GM19455 (cell line): ENCODE measurements at regions not wholly inside any gene's neighbourhood (a gene's known extent, or its start where the extent isn't known, plus 50 kb on each side); places are given as distances from the start of the nearest gene placed in this dataset.
"Not testable (repeated sequence)": the region's sequence is repeated elsewhere in the genome, so short reads cannot be mapped to it uniquely, and the experiment has no call there.

ENCODE experiments used
- ATAC-seq: cut with Tn5 transposase; IDR thresholded peaks from one replicate; pipeline ENCODE4 v1.9.1; 2021; ENCODE audit not compliant: unreplicated experiment

GRCh38 chr6:145274083-145274482 is 461.2 kb downstream of the EPM2A start:
- ATAC-seq: no peak

GRCh38 chr6:145275019-145275418 is 460.3 kb downstream of the EPM2A start:
- no peak for ATAC-seq

DNA sequence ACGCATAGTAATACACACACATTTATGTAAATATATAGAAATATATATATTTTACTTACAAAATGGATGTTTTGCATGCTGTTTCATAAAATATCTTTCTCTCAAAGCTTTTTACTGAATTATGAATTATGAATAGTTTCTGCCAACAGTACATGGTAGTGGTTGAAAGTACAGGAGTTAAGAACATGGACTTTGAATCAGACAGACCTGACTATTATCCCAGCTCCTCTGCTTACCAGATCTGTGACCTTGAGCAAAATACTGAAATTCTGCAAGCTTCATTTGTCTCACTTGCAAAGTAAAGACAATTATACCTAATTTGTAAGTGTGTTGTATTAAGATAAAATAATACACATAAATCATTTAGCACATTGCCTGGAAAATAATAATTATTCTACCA is 459.5 kb downstream of the EPM2A start:
- ATAC-seq: no peak

DNA sequence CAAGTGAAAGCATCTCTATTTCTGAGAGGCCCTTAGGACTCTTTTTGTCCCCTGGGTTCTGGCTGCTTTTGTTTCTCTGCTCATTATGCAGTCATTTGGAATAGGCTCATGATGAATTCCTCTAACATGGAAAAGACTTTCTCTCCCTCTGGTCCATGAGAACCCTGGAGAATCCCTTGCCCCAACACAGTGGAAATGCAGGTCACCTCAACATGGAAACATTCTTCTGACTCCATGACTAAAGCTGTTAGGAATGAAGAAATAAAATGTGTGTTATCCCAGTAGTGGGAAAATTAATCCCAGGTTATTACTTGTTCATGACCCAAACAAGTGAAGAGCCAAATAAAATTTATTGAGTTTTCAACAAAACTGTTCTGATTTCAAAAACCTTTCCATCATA is 458.6 kb downstream of the EPM2A start:
- no peak for ATAC-seq

- no peak for ATAC-seq
Measured at GRCh38 chr6:145277358-145278086, 457.8 kb downstream of the EPM2A start.

DNA sequence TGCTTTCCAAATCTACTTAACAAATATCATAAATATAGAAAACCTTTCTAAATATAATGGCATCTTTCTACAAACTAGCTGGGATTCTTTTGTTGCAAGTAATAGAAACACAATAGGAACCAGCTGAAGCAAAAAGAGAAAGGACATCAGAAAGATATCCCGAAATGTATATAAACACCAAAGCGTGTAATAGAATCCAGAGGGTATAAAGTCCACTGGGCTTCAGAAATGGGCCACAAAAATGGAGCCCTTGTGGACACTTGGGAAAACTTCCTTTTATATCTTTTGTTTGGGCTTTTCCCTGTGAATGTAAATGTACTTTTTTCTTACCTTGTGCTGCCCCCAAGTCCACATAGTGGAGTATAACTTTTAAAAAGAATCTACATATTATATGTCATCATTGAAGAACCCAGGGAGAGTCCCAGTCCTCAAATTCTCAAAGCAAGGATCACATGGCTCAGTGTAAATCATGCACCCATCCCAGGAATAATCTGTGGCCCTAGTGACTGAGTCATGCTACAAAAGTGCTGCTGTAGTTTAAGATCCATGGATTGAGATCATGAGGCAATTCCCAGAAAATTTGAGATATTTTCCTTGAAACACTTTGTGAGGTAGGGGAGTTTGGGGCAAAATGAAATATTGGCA is 457.0 kb downstream of the EPM2A start:
- ATAC-seq: no peak

DNA sequence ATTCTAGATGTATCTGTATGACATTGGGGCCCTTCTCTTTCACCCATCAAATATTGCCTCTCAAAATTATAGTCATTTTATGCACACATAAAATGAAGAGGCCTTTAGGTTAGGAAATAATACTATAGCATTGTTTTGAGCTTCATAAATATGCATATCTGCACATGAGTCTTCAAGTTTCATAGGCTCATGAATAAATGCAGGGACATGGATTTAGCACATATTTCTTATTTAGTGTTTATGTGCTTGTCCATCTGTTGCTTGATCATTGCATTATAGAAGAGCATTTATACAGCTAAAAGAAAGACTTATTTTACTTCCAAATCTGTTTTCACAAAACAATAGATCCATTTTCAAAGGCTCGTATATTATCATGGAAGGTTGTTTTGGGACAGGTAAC is 455.8 kb downstream of the EPM2A start:
- ATAC-seq: no peak

DNA sequence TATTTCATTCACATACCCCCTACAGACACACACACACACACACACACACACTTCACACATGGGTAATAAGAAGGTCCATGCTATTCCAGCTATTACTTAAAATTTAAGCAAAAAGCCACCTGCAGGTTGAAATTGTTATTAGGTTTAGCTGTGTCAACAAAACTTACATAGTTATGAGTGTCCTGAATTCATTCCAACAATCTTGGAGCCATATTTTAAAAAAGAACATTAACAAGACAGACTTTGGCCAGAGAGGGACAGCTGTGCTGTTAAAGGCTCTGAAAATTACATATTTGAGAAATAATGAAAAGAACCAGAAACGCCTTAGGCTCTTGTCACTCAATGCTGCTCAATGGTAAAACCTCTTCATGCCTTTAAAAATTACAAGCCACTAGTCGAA is 455.3 kb downstream of the EPM2A start:
- ATAC-seq: no peak

- ATAC-seq: not testable (repeated sequence)
Measured at GRCh38 chr6:145283209-145283608, 452.1 kb downstream of the EPM2A start.

DNA sequence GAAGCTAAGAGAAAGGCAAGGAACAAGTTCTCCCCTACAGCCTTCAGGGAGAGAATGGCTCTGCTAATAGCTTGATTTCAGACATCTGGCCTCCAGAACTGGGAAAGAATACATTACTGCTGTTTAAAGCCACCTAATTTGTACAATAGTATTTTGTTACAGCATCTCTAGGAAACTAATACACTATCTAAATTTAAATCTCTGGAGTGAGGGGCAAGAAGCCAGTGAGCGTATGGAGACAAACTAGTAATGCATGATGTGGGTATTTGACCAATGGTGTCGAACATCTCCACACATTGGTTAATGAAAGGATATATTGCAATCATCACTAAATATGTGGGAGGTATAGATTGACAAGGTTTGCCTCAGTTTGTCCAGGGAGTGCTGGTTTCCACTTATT is 451.5 kb downstream of the EPM2A start:
- ATAC-seq: no peak

DNA sequence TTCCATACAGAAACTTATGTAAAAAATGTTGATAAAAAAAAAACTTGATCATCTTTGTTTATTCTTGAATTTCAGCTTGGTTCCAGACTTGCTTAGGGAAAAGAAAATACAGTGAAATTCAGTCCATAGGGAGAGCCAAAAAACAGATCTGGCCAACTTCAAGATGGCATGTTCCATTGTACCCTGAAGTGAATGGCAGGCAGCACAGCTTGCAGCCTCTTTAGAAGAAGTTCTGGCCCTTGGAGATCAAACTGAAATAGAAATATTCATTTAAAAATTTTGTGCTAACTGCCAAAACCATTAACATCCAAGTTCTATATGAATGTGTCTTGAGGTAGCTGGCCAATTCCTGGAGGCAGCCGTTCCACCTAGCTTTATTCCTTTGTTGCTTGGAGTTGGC is 448.4 kb downstream of the EPM2A start:
- ATAC-seq: no peak

DNA sequence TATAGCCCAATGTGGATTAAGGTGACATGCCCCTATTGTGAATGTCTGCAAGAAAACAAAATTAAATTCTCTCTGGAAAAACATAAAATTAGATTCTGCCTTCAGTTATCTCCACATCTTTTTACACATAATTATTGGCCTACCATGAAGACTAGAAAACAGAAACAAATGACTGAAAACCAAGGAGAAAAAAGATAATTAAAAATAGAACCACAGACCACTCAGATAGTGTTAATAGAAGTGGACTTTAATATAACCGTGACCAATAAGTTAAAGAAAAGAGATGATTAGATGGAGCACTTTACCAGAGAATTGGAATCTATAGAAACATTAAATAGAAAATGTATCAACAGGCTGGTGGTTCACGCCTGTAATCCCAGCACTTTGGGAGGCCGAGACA is 445.7 kb downstream of the EPM2A start:
- no peak for ATAC-seq

GRCh38 chr6:145290122-145290521 is 445.2 kb downstream of the EPM2A start:
- ATAC-seq: no peak

GRCh38 chr6:145292066-145292465 is 443.3 kb downstream of the EPM2A start:
- ATAC-seq: no peak

GRCh38 chr6:145294942-145295341 is 440.4 kb downstream of the EPM2A start:
- ATAC-seq: no peak

GRCh38 chr6:145295746-145296145 is 439.6 kb downstream of the EPM2A start:
- ATAC-seq: no peak

- no peak for ATAC-seq
Measured at GRCh38 chr6:145305670-145306069, 429.6 kb downstream of the EPM2A start.

GRCh38 chr6:145306489-145306888 is 428.8 kb downstream of the EPM2A start:
- no peak for ATAC-seq

GRCh38 chr6:145309842-145310535 is 425.3 kb downstream of the EPM2A start:
- ATAC-seq: no peak

GRCh38 chr6:145312481-145312880 is 422.8 kb downstream of the EPM2A start:
- no peak for ATAC-seq

DNA sequence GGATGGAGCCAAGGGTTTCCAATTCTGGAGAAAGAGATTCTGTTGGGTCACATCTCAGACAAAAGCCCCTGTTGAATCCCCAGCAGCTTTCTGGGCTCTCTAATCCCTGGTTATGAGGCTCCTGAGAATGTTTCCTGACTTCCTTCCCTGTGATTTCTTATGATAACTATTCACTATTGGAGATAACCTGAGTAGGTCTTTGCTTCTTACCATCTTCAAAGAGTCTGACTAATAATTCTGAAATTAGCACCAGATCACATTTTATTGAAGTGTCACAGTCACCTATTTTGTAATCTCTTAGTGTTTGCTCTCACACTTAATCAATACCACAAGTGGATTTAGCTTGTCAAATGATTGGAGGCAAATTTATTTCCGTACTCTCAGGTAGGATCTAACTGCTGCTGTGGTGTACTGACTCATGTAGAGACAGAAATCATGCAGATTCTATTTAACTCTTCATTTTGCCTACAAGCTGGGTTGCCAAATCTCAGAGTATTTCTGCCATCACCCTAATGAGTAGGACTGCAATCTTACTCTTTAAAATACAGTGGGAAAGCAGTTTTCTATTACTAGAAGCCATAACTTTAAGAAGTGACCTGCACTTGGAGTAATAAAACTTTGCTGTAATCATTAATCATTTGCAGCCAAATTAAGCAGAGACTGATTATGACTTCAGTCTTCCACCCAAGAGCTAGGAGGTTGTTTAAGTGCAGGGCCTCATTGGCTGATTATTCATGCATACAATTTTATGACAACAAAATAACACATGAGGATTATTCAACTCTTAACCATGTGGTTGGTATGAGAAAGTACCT is 422.1 kb downstream of the EPM2A start:
- no peak for ATAC-seq
